DOHH2 (cell line): ENCODE measurements at regions not wholly inside any gene's neighbourhood (a gene's known extent, or its start where the extent isn't known, plus 50 kb on each side); places are given as distances from the start of the nearest gene placed in this dataset.

Experiments used
- EZH2phosphoT487 ChIP-seq: fragments of 200-600 bp; sonication (generic); IDR thresholded peaks from 2 replicates; pipeline ENCODE4 v1.6.1; 2017; ENCODE audit warnings: borderline replicate concordance, mild to moderate bottlenecking, antibody characterized with exemption, low read length, moderate library complexity, mixed read lengths
- TF ChIP-seq, protein P1 (sequence below): fragments of 200-600 bp; sonication (generic); IDR thresholded peaks from one replicate; pipeline ENCODE4 v1.5.1; 2014; ENCODE audit warnings: antibody characterized with exemption, mild to moderate bottlenecking, low read depth, low read length; ENCODE audit not compliant: poor library complexity, severe bottlenecking

- TF ChIP-seq, protein P1, sequence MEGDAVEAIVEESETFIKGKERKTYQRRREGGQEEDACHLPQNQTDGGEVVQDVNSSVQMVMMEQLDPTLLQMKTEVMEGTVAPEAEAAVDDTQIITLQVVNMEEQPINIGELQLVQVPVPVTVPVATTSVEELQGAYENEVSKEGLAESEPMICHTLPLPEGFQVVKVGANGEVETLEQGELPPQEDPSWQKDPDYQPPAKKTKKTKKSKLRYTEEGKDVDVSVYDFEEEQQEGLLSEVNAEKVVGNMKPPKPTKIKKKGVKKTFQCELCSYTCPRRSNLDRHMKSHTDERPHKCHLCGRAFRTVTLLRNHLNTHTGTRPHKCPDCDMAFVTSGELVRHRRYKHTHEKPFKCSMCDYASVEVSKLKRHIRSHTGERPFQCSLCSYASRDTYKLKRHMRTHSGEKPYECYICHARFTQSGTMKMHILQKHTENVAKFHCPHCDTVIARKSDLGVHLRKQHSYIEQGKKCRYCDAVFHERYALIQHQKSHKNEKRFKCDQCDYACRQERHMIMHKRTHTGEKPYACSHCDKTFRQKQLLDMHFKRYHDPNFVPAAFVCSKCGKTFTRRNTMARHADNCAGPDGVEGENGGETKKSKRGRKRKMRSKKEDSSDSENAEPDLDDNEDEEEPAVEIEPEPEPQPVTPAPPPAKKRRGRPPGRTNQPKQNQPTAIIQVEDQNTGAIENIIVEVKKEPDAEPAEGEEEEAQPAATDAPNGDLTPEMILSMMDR, result no peak
- TF ChIP-seq EZH2phosphoT487, result no peak
These were observed 158.9 kb downstream of the KIF26A start for GRCh38 chr14:104297313-104297704.
